ENCODE measurements at regions not wholly inside any gene's neighbourhood (a gene's known extent, or its start where the extent isn't known, plus 50 kb on each side); places are given as distances from the start of the nearest gene placed in this dataset.

GRCh38 chr18:38310936-38311335, 745.3 kb upstream of the CELF4 start:
- Mint-ChIP-seq H3K4me1 (ENCODE audit: low read depth, unreplicated experiment) (no peaks in the 10 kb centered on the region), H3K36me3 (ENCODE audit: insufficient read depth, unreplicated experiment) (no peaks in the 10 kb centered on the region), H3K27me3 (ENCODE audit: insufficient read depth, unreplicated experiment) (peaks cover 4% of the 10 kb centered on the region), H3K9me3 (ENCODE audit: unreplicated experiment) (no peaks in the 10 kb centered on the region), H3K4me3 (ENCODE audit: unreplicated experiment) (no peak overlapping the region), H3K27ac (ENCODE audit: unreplicated experiment) (no peak overlapping the region)
- no TSS peak for BruUV-seq (replicated peaks)
- no peak for TF ChIP-seq CTCF (IDR thresholded peaks at IDR 0.05; ENCODE audit: insufficient read depth in 1 of 2, low read depth in 1 of 2, low read length in 1 of 2, severe bottlenecking in 1 of 2, unreplicated experiment in 1 of 2)
- intact Hi-C loops (cut with micrococcal nuclease; ENCODE audit: unreplicated experiment): no loop called here
- Histone ChIP-seq H3K4me3 (ENCODE audit: low read depth, low read length) (no peak overlapping the region), H3K4me1 (no peaks in the 10 kb centered on the region), H3K9me3 (no peaks in the 10 kb centered on the region), H3K36me3 (ENCODE audit: control insufficient read depth, insufficient read depth, low read length) (no peaks in the 10 kb centered on the region), H3K27me3 (replicated peaks; ENCODE audit: control insufficient read depth, insufficient read depth, low read length) (no peaks in the 10 kb centered on the region)
- no peak for DNase-seq
- ChIA-PET POLR2A (no interaction called here), CTCF (no interaction called here)

- H3K36me3 ChIP-seq (ENCODE audit: control insufficient read depth, insufficient read depth, low read length): no peaks in the 10 kb centered on the region
- no TSS peak for BruUV-seq (replicated peaks)
- no peaks in the 10 kb centered on the region for H3K4me1 ChIP-seq
- Mint-ChIP-seq H3K27ac (ENCODE audit: unreplicated experiment) (no peak overlapping the region), H3K36me3 (ENCODE audit: insufficient read depth, unreplicated experiment) (no peaks in the 10 kb centered on the region), H3K27me3 (ENCODE audit: insufficient read depth, unreplicated experiment) (no peaks in the 10 kb centered on the region), H3K4me3 (ENCODE audit: unreplicated experiment) (no peak overlapping the region), H3K9me3 (ENCODE audit: unreplicated experiment) (no peaks in the 10 kb centered on the region), H3K4me1 (ENCODE audit: low read depth, unreplicated experiment) (no peaks in the 10 kb centered on the region)
- no peak for TF ChIP-seq CTCF (IDR thresholded peaks at IDR 0.05; ENCODE audit: insufficient read depth in 1 of 2, low read depth in 1 of 2, low read length in 1 of 2, severe bottlenecking in 1 of 2, unreplicated experiment in 1 of 2)
- CTCF ChIA-PET: no interaction called here
- no peak overlapping the region for H3K4me3 ChIP-seq (ENCODE audit: low read depth, low read length)
- POLR2A ChIA-PET: no interaction called here
- H3K9me3 ChIP-seq: no peaks in the 10 kb centered on the region
- no peak for DNase-seq
- intact Hi-C loops (cut with micrococcal nuclease; ENCODE audit: unreplicated experiment): no loop called here
- H3K27me3 ChIP-seq (replicated peaks; ENCODE audit: control insufficient read depth, insufficient read depth, low read length): no peaks in the 10 kb centered on the region
These were observed 742.3 kb upstream of the CELF4 start for GRCh38 chr18:38307914-38308313.

GRCh38 chr18:38305961-38306360, 740.4 kb upstream of the CELF4 start:
- no TSS peak for BruUV-seq (replicated peaks)
- Histone ChIP-seq H3K27me3 (replicated peaks; ENCODE audit: control insufficient read depth, insufficient read depth, low read length) (no peaks in the 10 kb centered on the region), H3K9me3 (no peaks in the 10 kb centered on the region), H3K4me1 (no peaks in the 10 kb centered on the region), H3K36me3 (ENCODE audit: control insufficient read depth, insufficient read depth, low read length) (no peaks in the 10 kb centered on the region), H3K4me3 (ENCODE audit: low read depth, low read length) (no peak overlapping the region)
- no peak for TF ChIP-seq CTCF (IDR thresholded peaks at IDR 0.05; ENCODE audit: insufficient read depth in 1 of 2, low read depth in 1 of 2, low read length in 1 of 2, severe bottlenecking in 1 of 2, unreplicated experiment in 1 of 2)
- H3K27ac Mint-ChIP-seq (ENCODE audit: unreplicated experiment): no peak overlapping the region
- H3K4me3 Mint-ChIP-seq (ENCODE audit: unreplicated experiment): no peak overlapping the region
- no peak for DNase-seq
- no peaks in the 10 kb centered on the region for H3K4me1 Mint-ChIP-seq (ENCODE audit: low read depth, unreplicated experiment)
- no peaks in the 10 kb centered on the region for H3K27me3 Mint-ChIP-seq (ENCODE audit: insufficient read depth, unreplicated experiment)
- intact Hi-C loops (cut with micrococcal nuclease; ENCODE audit: unreplicated experiment): no loop called here
- no peaks in the 10 kb centered on the region for H3K36me3 Mint-ChIP-seq (ENCODE audit: insufficient read depth, unreplicated experiment)
- H3K9me3 Mint-ChIP-seq (ENCODE audit: unreplicated experiment): no peaks in the 10 kb centered on the region
- POLR2A ChIA-PET: no interaction called here
- CTCF ChIA-PET: no interaction called here

All from Caco-2 (cell line).